Lower lobe of right lung (tissue), 2 donors: ENCODE measurements at regions not wholly inside any gene's neighbourhood (a gene's known extent, or its start where the extent isn't known, plus 50 kb on each side); places are given as distances from the start of the nearest gene placed in this dataset.
A peak's percentile ranks its signal among the peaks of the same experiment; 100 is the strongest.

Experiments
- ATAC-seq, 2 donors: fragments of 200-7000 bp; cut with Tn5 transposase; one replicate each; pipeline ENCODE4 v1.9.1; 2020 to 2022; ENCODE audit warnings: mild to moderate bottlenecking in 2 of 2, moderate library complexity in 2 of 2
- DNase-seq: peaks from one replicate; pipeline ENCODE4 v3.0.0-alpha.2; 2020
- H3K27ac ChIP-seq: fragments of 200-600 bp; one replicate; pipeline ENCODE4 v1.8.0; 2022
- H3K27me3 ChIP-seq: fragments of 200-600 bp; one replicate; pipeline ENCODE4 v1.8.0; 2022; ENCODE audit warnings: low read depth
- H3K36me3 ChIP-seq: fragments of 200-600 bp; one replicate; pipeline ENCODE4 v1.8.0; 2022; ENCODE audit warnings: mild to moderate bottlenecking
- H3K4me1 ChIP-seq: fragments of 200-600 bp; one replicate; pipeline ENCODE4 v1.8.0; 2022
- H3K4me3 ChIP-seq: fragments of 200-600 bp; one replicate; pipeline ENCODE4 v1.8.0; 2022; ENCODE audit warnings: mild to moderate bottlenecking
- H3K9me3 ChIP-seq: fragments of 200-600 bp; one replicate; pipeline ENCODE4 v1.8.0; 2022
- CTCF ChIP-seq: fragments of 200-600 bp; IDR thresholded peaks from one replicate; pipeline ENCODE4 v1.8.0; 2022; ENCODE audit warnings: antibody characterized with exemption, mild to moderate bottlenecking
- intact Hi-C: fragments of 100-400 bp; cut with DNase I; formaldehyde crosslinking; loops from one replicate; pipeline ENCODE4 v1.11.0; 2022
- donor health status: DM: no; HTN: yes; CAD: no; lungs with severe emphysema.

DNA sequence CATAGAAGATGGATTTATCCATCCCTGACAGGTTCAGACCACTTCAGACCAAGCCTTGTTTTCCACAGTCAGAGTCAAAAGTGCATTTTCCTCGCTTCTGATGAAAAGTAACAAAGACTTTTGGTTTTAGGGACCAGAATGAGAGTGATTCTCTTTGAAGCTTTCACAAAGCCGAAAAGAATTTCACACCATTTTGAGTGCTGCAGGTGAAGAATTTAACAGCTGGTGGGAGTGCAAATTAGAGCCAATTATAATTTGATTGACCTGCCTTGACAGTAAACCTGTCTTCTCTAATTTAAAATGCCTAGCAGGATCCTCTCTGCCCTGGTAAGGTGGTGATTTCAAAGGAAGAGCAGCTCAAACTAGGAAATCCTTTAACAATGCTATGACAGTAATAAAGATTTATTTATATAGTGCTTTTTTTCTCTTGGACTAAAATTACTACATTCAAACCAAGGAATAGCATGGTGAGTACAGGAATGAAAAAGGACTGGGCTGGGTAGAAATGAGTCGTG lies 241.6 kb downstream of the HRH4 start:
- Histone ChIP-seq H3K27ac (no peak overlapping the region), H3K27me3 (no peaks in the 10 kb centered on the region), H3K4me1 (no peaks in the 10 kb centered on the region), H3K4me3 (no peak overlapping the region), H3K9me3 (peaks cover 7% of the 10 kb centered on the region), H3K36me3 (no peaks in the 10 kb centered on the region)
- ATAC-seq (no peak), DNase-seq (no peak)
- no peak for TF ChIP-seq CTCF
- intact Hi-C loops = no loop called here

- ATAC-seq (no peak), DNase-seq (no peak)
- intact Hi-C loops = no loop called here
- Histone ChIP-seq H3K36me3 (no peaks in the 10 kb centered on the region), H3K27me3 (no peaks in the 10 kb centered on the region), H3K4me3 (no peak overlapping the region), H3K4me1 (no peaks in the 10 kb centered on the region), H3K9me3 (peaks cover 7% of the 10 kb centered on the region), H3K27ac (no peak overlapping the region)
- no peak for TF ChIP-seq CTCF
Observed at GRCh38 chr18:24703316-24703715, 242.9 kb downstream of the HRH4 start.

DNA sequence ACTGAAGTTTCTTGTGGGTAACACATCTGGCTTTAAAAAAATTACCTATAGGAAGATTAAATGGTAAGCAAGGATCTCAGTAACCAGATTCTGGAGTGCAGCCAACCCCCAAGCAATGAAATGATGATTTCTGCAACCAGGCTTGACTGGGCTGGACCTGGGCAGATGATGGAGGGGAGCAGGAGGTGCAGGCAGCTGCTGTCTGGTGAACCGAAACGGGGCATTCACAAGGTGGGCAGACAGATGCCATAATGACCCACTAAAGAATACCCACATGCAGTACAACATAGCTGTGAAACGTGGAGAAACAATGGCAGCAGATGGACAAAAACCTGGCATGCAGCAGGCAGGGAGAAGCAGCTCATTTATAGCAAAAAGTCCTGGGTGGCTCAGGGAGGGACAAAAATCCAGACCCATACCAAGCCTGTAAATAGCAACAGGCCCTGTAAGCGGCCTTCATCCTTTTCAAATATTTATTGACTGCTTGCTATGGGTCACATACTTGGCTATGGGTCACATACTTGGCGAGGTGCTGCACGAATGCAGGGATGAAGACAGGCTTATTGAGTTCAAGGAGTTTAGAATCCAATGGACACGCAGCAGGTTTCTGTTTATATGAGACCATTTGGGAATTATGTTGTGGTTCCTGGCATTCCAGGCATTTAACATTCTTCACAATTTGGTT lies 244.7 kb downstream of the HRH4 start:
- H3K36me3 ChIP-seq = no peaks in the 10 kb centered on the region
- no peak for TF ChIP-seq CTCF
- no peaks in the 10 kb centered on the region for H3K27me3 ChIP-seq
- DNase-seq (no peak), ATAC-seq (peak; percentile 39 to 59)
- peaks cover 7% of the 10 kb centered on the region for H3K9me3 ChIP-seq
- intact Hi-C loops = no loop called here
- no peaks in the 10 kb centered on the region for H3K4me1 ChIP-seq
- no peak overlapping the region for H3K4me3 ChIP-seq
- H3K27ac ChIP-seq = no peak overlapping the region

GRCh38 chr18:24710474-24710873 lies 250.0 kb downstream of the HRH4 start:
- no peak for TF ChIP-seq CTCF
- no peak overlapping the region for H3K4me3 ChIP-seq
- H3K36me3 ChIP-seq = no peaks in the 10 kb centered on the region
- intact Hi-C loops = no loop called here
- ATAC-seq = no peak
- H3K9me3 ChIP-seq = no peaks in the 10 kb centered on the region
- no peaks in the 10 kb centered on the region for H3K4me1 ChIP-seq
- H3K27me3 ChIP-seq = no peaks in the 10 kb centered on the region
- DNase-seq = no peak
- H3K27ac ChIP-seq = no peak overlapping the region

DNA sequence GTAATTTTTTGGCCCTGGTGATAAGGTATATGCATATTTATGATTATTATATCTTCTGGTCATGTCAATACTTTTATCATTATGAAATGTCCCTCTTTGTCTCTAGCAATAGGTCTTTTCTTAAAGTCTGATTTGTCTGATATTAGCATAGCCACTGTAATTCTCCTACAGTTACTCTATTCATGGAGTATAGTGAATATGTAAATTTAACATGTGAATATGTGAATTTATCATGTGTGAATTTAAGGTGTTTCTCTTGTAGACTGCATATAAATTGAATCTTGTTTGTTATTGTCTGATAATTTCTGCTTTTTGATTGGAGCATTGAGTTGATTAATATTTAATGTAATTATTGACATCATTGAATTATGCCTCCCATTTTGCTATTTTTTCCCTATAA lies 259.4 kb downstream of the HRH4 start:
- TF ChIP-seq CTCF = no peak
- ATAC-seq (no peak), DNase-seq (no peak)
- no peaks in the 10 kb centered on the region for H3K36me3 ChIP-seq
- intact Hi-C loops = no loop called here
- no peak overlapping the region for H3K27ac ChIP-seq
- H3K9me3 ChIP-seq = no peaks in the 10 kb centered on the region
- H3K4me3 ChIP-seq = no peak overlapping the region
- no peaks in the 10 kb centered on the region for H3K27me3 ChIP-seq
- no peaks in the 10 kb centered on the region for H3K4me1 ChIP-seq
